Mammary epithelial cell (primary cell): ENCODE measurements at regions not wholly inside any gene's neighbourhood (a gene's known extent, or its start where the extent isn't known, plus 50 kb on each side); places are given as distances from the start of the nearest gene placed in this dataset.

Source experiments
- EZH2 ChIP-seq: IDR thresholded peaks from 2 replicates; pipeline ENCODE4 v1.6.1; 2012; ENCODE audit warnings: low read length, inconsistent platforms, borderline replicate concordance
- TF ChIP-seq, protein P1 (sequence below), 2 donors: IDR thresholded peaks in 1 of 2; conservative IDR thresholded peaks in 1 of 2; 2 replicates each; pipeline ENCODE4 v1.5.1; 2011 to 2012; ENCODE audit warnings: inconsistent platforms in 2 of 2, low read length in 2 of 2, mild to moderate bottlenecking in 2 of 2, control low read depth in 1 of 2, low read depth in 1 of 2; ENCODE audit not compliant: insufficient read depth in 1 of 2; ENCODE audit errors: extremely low read depth in 1 of 2

GRCh38 chr2:237259201-237259600 lies 154.8 kb downstream of the COL6A3 start:
- TF ChIP-seq, protein P1, sequence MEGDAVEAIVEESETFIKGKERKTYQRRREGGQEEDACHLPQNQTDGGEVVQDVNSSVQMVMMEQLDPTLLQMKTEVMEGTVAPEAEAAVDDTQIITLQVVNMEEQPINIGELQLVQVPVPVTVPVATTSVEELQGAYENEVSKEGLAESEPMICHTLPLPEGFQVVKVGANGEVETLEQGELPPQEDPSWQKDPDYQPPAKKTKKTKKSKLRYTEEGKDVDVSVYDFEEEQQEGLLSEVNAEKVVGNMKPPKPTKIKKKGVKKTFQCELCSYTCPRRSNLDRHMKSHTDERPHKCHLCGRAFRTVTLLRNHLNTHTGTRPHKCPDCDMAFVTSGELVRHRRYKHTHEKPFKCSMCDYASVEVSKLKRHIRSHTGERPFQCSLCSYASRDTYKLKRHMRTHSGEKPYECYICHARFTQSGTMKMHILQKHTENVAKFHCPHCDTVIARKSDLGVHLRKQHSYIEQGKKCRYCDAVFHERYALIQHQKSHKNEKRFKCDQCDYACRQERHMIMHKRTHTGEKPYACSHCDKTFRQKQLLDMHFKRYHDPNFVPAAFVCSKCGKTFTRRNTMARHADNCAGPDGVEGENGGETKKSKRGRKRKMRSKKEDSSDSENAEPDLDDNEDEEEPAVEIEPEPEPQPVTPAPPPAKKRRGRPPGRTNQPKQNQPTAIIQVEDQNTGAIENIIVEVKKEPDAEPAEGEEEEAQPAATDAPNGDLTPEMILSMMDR (conservative IDR thresholded peaks at IDR 0.05 in 1 of 2, IDR thresholded peaks at IDR 0.05 in 1 of 2; ENCODE audit: extremely low read depth in 1 of 2, insufficient read depth in 1 of 2, low read depth in 1 of 2, low read length in 2 of 2), result no peak
- no peak for TF ChIP-seq EZH2
